ENCODE measurements at regions not wholly inside any gene's neighbourhood (a gene's known extent, or its start where the extent isn't known, plus 50 kb on each side); places are given as distances from the start of the nearest gene placed in this dataset.

GRCh38 chr1:199976496-199977144 lies 50.9 kb upstream of the NR5A2 start:
- no peak for TF ChIP-seq POLR2A (IDR thresholded peaks at IDR 0.05)
- no peak for TF ChIP-seq CTCF (IDR thresholded peaks at IDR 0.05)
- Histone ChIP-seq H3K36me3 (no peaks in the 10 kb centered on the region), H3K27ac (no peak overlapping the region), H3K4me1 (no peaks in the 10 kb centered on the region), H3K27me3 (no peaks in the 10 kb centered on the region), H3K4me3 (no peak overlapping the region), H3K9me3 (no peaks in the 10 kb centered on the region)
- no peak for DNase-seq

Small RNA genes lying in the stretch of these regions (small RNA-seq; reads per million reads assigned to genes)
- 8.8 to 27.0 reads per million in 2 donors for gene MIR181A1
- gene MIR181B1 = 1.5 to 2.5 reads per million in 2 donors
- 0 reads per million in 2 donors for gene RNU6-778P

Measured in Peyer's patch (tissue), 4 donors.